IMR-90 (cell line): ENCODE measurements at regions not wholly inside any gene's neighbourhood (a gene's known extent, or its start where the extent isn't known, plus 50 kb on each side); places are given as distances from the start of the nearest gene placed in this dataset.

Experiments
- ATAC-seq: fragments of 200-7000 bp; cut with Tn5 transposase; 2 replicates; pipeline ENCODE4 v1.9.1; 2020; ENCODE audit warnings: low read depth, mild to moderate bottlenecking, moderate library complexity
- BruUV-seq: library from RNA; stranded (reverse); fragments of 400-500 nt; replicated peaks from 2 replicates; lab custom pipeline; 2021; lab: Mats Ljungman, UMichigan
- CTCF ChIA-PET: fragments of 300-600 bp; formaldehyde crosslinking; extraction: SDS; loops from one replicate; lab custom pipeline; 2021; ENCODE audit warnings: antibody characterized with exemption; lab: Yijun Ruan, JAX
- POLR2A ChIA-PET: fragments of 300-600 bp; sonication (Branson Sonifier 250); formaldehyde crosslinking; loops from one replicate; lab custom pipeline; 2022; ENCODE audit warnings: antibody characterized with exemption; ENCODE audit not compliant: unreplicated experiment; lab: Charles Lee
- DNase-seq: peaks from one replicate; pipeline ENCODE4 v3.0.0; 2013
- H2AFZ ChIP-seq: replicated peaks from 2 replicates; pipeline ENCODE3; 2013; ENCODE audit warnings: low read length, mild to moderate bottlenecking; ENCODE audit not compliant: poor library complexity
- H2AK5ac ChIP-seq: 2 replicates; pipeline ENCODE4 v1.6.1; 2013; ENCODE audit warnings: low read depth, low read length, inconsistent platforms
- H2AK9ac ChIP-seq: replicated peaks from 2 replicates; pipeline ENCODE3; 2013; ENCODE audit warnings: mild to moderate bottlenecking, low read depth, low read length, moderate library complexity; ENCODE audit not compliant: poor library complexity
- H2BK120ac ChIP-seq: 2 replicates; pipeline ENCODE4 v1.6.1; 2013; ENCODE audit warnings: low read depth, low read length, inconsistent platforms
- H2BK15ac ChIP-seq: 3 replicates; pipeline ENCODE4 v1.6.1; 2013; ENCODE audit warnings: low read depth, low read length, inconsistent platforms
- H2BK20ac ChIP-seq: 2 replicates; pipeline ENCODE4 v1.6.1; 2013; ENCODE audit warnings: low read depth, mild to moderate bottlenecking, inconsistent platforms, low read length, moderate library complexity
- H2BK5ac ChIP-seq: 2 replicates; pipeline ENCODE4 v1.6.1; 2013; ENCODE audit warnings: mild to moderate bottlenecking, low read depth, low read length, inconsistent platforms; ENCODE audit not compliant: poor library complexity, severe bottlenecking
- H3K14ac ChIP-seq: replicated peaks from 2 replicates; pipeline ENCODE4 v1.6.1; 2013; ENCODE audit warnings: low read depth, low read length, inconsistent platforms
- H3K18ac ChIP-seq: 2 replicates; pipeline ENCODE4 v1.6.1; 2013; ENCODE audit warnings: low read depth, low read length, control low read depth
- H3K23ac ChIP-seq: 2 replicates; pipeline ENCODE4 v1.6.1; 2013; ENCODE audit warnings: low read depth, low read length, inconsistent platforms
- H3K27ac ChIP-seq: 2 replicates; pipeline ENCODE4 v1.5.1; 2013; ENCODE audit warnings: mild to moderate bottlenecking, control low read depth, low read length; ENCODE audit not compliant: insufficient read depth
- H3K27me3 ChIP-seq: 2 replicates; pipeline ENCODE4 v1.6.1; 2013; ENCODE audit warnings: low read length; ENCODE audit not compliant: control insufficient read depth, insufficient read depth
- H3K36me3 ChIP-seq: 2 replicates; pipeline ENCODE4 v1.6.1; 2013; ENCODE audit warnings: low read length, mixed read lengths; ENCODE audit not compliant: control insufficient read depth, insufficient read depth
- H3K4ac ChIP-seq: 2 replicates; pipeline ENCODE4 v1.6.1; 2013; ENCODE audit warnings: low read depth, low read length, inconsistent platforms
- H3K4me1 ChIP-seq: 2 replicates; pipeline ENCODE4 v1.6.1; 2013; ENCODE audit warnings: low read length, mixed read lengths; ENCODE audit not compliant: control insufficient read depth, insufficient read depth
- H3K4me2 ChIP-seq: 2 replicates; pipeline ENCODE4 v1.6.1; 2013; ENCODE audit warnings: low read depth, mild to moderate bottlenecking, control low read depth, low read length, moderate library complexity
- H3K4me3 ChIP-seq: 2 replicates; pipeline ENCODE4 v1.5.1; 2013; ENCODE audit warnings: low read depth, mild to moderate bottlenecking, control low read depth, low read length, moderate library complexity; ENCODE audit not compliant: insufficient read depth
- H3K56ac ChIP-seq: 2 replicates; pipeline ENCODE4 v1.6.1; 2013; ENCODE audit warnings: low read length, inconsistent platforms; ENCODE audit not compliant: insufficient read depth; ENCODE audit errors: extremely low read depth
- H3K79me1 ChIP-seq, 2 experiments: 2 replicates each; pipeline ENCODE4 v1.6.1; 2013; ENCODE audit warnings: low read length in 2 of 2, inconsistent platforms in 1 of 2, low read depth in 1 of 2
- H3K9ac ChIP-seq: 2 replicates; pipeline ENCODE4 v1.6.1; 2013; ENCODE audit warnings: low read depth, low read length, control low read depth
- H3K9me1 ChIP-seq: 2 replicates; pipeline ENCODE4 v1.6.1; 2013; ENCODE audit warnings: low read length, inconsistent platforms; ENCODE audit not compliant: insufficient read depth
- H3K9me3 ChIP-seq: 2 replicates; pipeline ENCODE4 v1.6.1; 2013; ENCODE audit warnings: low read length; ENCODE audit not compliant: control insufficient read depth, insufficient read depth
- H4K20me1 ChIP-seq: 2 replicates; pipeline ENCODE4 v1.6.1; 2013; ENCODE audit warnings: low read length, inconsistent platforms; ENCODE audit not compliant: insufficient read depth
- H4K5ac ChIP-seq: 2 replicates; pipeline ENCODE4 v1.6.1; 2013; ENCODE audit warnings: mild to moderate bottlenecking, low read depth, low read length, control low read depth
- H4K8ac ChIP-seq, 2 experiments: 2 replicates each; pipeline ENCODE4 v1.6.1; 2013; ENCODE audit warnings: low read depth in 2 of 2, low read length in 2 of 2, control low read depth in 1 of 2, inconsistent platforms in 1 of 2
- H4K91ac ChIP-seq: 2 replicates; pipeline ENCODE4 v1.6.1; 2013; ENCODE audit warnings: low read depth, low read length, inconsistent platforms; ENCODE audit not compliant: insufficient read depth
- BHLHE40 ChIP-seq: fragments of 150-350 bp; IDR thresholded peaks from 2 replicates; pipeline ENCODE4 v1.6.1; 2016; ENCODE audit warnings: mild to moderate bottlenecking, low read depth, low read length
- CEBPB ChIP-seq: IDR thresholded peaks from 2 replicates; pipeline ENCODE4 v1.6.1; 2012; ENCODE audit warnings: low read depth, low read length, improper control_type of control experiment
- CHD1 ChIP-seq: IDR thresholded peaks from 2 replicates; pipeline ENCODE4 v1.6.1; 2012; ENCODE audit warnings: low read depth, low read length, improper control_type of control experiment
- CTCF ChIP-seq: conservative IDR thresholded peaks from 2 replicates; pipeline ENCODE4 v1.5.1; 2012; ENCODE audit warnings: mild to moderate bottlenecking, low read depth, low read length, improper control_type of control experiment
- MAFK ChIP-seq: IDR thresholded peaks from 2 replicates; pipeline ENCODE4 v1.6.1; 2012; ENCODE audit warnings: low read depth, low read length, improper control_type of control experiment
- MAZ ChIP-seq: IDR thresholded peaks from 2 replicates; pipeline ENCODE4 v1.6.1; 2012; ENCODE audit warnings: low read depth, mild to moderate bottlenecking, low read length, improper control_type of control experiment, moderate library complexity, borderline replicate concordance
- NFE2L2 ChIP-seq: fragments of 150-350 bp; IDR thresholded peaks from 2 replicates; pipeline ENCODE4 v1.6.1; 2016; ENCODE audit warnings: low read depth, mild to moderate bottlenecking, low read length
- POLR2A ChIP-seq: IDR thresholded peaks from 2 replicates; pipeline ENCODE4 v1.6.1; 2012; ENCODE audit warnings: mild to moderate bottlenecking, low read depth, low read length
- RAD21 ChIP-seq: IDR thresholded peaks from 2 replicates; pipeline ENCODE4 v1.6.1; 2012; ENCODE audit warnings: low read length, improper control_type of control experiment
- RCOR1 ChIP-seq: IDR thresholded peaks from 2 replicates; pipeline ENCODE4 v1.6.1; 2012; ENCODE audit warnings: mild to moderate bottlenecking, low read length, improper control_type of control experiment; ENCODE audit not compliant: insufficient replicate concordance
- RFX5 ChIP-seq: IDR thresholded peaks from 2 replicates; pipeline ENCODE4 v1.8.0; 2012; ENCODE audit warnings: low read depth, mild to moderate bottlenecking, low read length, moderate library complexity
- USF2 ChIP-seq: fragments of 150-350 bp; IDR thresholded peaks from 2 replicates; pipeline ENCODE4 v1.6.1; 2017; ENCODE audit warnings: mild to moderate bottlenecking, antibody characterized with exemption, low read length, low read depth
- dilution Hi-C: fragments of 300-500 bp; cut with HindIII; formaldehyde crosslinking; loops from one replicate; pipeline ENCODE4 v1.14.3; 2018; ENCODE audit warnings: low sequenced_read_pairs; ENCODE audit not compliant: unreplicated experiment
- in situ Hi-C: fragments of 300-500 bp; cut with MboI; formaldehyde crosslinking; loops from 3 replicates; pipeline ENCODE4 v1.14.3; 2019; ENCODE audit warnings: low sequenced_read_pairs, inconsistent platforms, mixed read lengths
- intact Hi-C: fragments of 100-400 bp; cut with micrococcal nuclease; formaldehyde crosslinking; loops from 2 replicates; pipeline ENCODE4 v1.10.0; 2022

- TF ChIP-seq RCOR1 (no peak), POLR2A (no peak), RAD21 (no peak), CTCF (no peak), BHLHE40 (no peak), CHD1 (no peak), MAZ (no peak), RFX5 (no peak), MAFK (no peak), NFE2L2 (no peak), USF2 (no peak), CEBPB (no peak)
- Histone ChIP-seq H2AK5ac (no peak overlapping the region), H3K79me1 (no peaks in the 10 kb centered on the region), H3K36me3 (no peaks in the 10 kb centered on the region), H3K23ac (no peak overlapping the region), H3K4me2 (no peak overlapping the region), H3K56ac (no peak overlapping the region), H3K9me1 (no peaks in the 10 kb centered on the region), H2BK120ac (no peak overlapping the region), H3K9me3 (0 out of 2 replicates have a peak, but pooled peaks cover 2% of the 10 kb centered on the region), H4K5ac (no peak overlapping the region), H3K4me1 (no peaks in the 10 kb centered on the region), H4K20me1 (no peaks in the 10 kb centered on the region), H2AK9ac (no peak overlapping the region), H4K91ac (no peak overlapping the region), H2AFZ (no peak overlapping the region), H3K18ac (no peak overlapping the region), H2BK20ac (no peak overlapping the region), H3K4ac (no peak overlapping the region), H3K27me3 (no peaks in the 10 kb centered on the region), H2BK15ac (no peak overlapping the region), H3K9ac (no peak overlapping the region), H3K4me3 (no peak overlapping the region), H2BK5ac (no peak overlapping the region), H3K27ac (no peak overlapping the region), H4K8ac (no peak overlapping the region), H3K14ac (no peak overlapping the region)
- intact Hi-C loops (no loop called here), in situ Hi-C loops (no loop called here), dilution Hi-C loops (no loop called here)
- no peak for DNase-seq
- CTCF ChIA-PET, result no interaction called here
- POLR2A ChIA-PET, result no interaction called here
- no TSS peak for BruUV-seq
- ATAC-seq, result no peak
These were observed 1007.0 kb upstream of the LRFN5 start for GRCh38 chr14:40599725-40600124.
